ENCODE measurements at regions not wholly inside any gene's neighbourhood (a gene's known extent, or its start where the extent isn't known, plus 50 kb on each side); places are given as distances from the start of the nearest gene placed in this dataset.

DNA sequence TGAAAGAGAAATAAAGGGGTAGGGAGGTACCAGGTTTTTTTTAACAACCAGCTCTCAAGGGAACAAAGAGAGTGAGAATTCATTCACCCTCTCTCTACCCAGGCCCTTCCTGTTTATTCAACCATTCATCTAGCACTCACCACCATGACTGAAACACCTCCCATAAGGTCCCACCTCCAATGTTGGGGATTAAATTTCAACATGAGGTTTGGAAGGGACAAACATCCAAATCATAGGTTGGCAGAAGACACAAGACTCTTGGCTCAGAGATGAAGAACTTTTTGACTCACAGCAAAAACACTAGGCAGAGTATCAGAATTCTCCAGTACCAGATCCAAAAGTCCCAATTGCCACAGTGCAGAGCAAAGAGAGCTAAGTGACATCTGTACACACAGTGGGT lies 186.3 kb downstream of the EDN1 start:
- H3K9me3 Mint-ChIP-seq: no peaks in the 10 kb centered on the region

DNA sequence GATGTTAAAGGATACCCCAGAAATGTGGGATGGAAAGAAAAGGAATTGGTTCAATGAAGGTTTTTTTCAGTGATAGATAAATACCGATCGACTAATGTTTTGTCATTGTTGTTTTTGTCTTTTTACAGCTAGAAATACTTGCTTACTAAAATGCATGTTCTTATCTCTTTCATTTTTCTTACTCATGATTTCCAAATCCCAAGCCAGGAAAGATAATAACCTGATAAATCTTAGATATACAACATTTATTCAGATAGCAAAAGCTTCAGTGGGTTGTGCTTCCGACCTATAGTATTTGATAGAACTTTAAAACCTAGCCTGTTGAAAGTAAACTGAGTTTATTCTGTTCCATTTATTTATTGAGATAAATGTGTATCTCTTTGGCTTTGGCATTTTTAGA lies 187.5 kb downstream of the EDN1 start:
- H3K27ac Mint-ChIP-seq: no peak overlapping the region
- H3K27me3 ChIP-seq (ENCODE audit: control insufficient read depth, insufficient read depth, low read length, poor library complexity, severe bottlenecking): no peaks in the 10 kb centered on the region
- H3K9me3 ChIP-seq (ENCODE audit: control insufficient read depth, low read length): no peaks in the 10 kb centered on the region
- H3K9ac ChIP-seq (ENCODE audit: extremely low read depth, low read length, poor library complexity, severe bottlenecking): no peak overlapping the region
- peaks cover 3% of the 10 kb centered on the region for H3K4me1 Mint-ChIP-seq
- TF ChIP-seq, protein P1, sequence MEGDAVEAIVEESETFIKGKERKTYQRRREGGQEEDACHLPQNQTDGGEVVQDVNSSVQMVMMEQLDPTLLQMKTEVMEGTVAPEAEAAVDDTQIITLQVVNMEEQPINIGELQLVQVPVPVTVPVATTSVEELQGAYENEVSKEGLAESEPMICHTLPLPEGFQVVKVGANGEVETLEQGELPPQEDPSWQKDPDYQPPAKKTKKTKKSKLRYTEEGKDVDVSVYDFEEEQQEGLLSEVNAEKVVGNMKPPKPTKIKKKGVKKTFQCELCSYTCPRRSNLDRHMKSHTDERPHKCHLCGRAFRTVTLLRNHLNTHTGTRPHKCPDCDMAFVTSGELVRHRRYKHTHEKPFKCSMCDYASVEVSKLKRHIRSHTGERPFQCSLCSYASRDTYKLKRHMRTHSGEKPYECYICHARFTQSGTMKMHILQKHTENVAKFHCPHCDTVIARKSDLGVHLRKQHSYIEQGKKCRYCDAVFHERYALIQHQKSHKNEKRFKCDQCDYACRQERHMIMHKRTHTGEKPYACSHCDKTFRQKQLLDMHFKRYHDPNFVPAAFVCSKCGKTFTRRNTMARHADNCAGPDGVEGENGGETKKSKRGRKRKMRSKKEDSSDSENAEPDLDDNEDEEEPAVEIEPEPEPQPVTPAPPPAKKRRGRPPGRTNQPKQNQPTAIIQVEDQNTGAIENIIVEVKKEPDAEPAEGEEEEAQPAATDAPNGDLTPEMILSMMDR (conservative IDR thresholded peaks at IDR 0.05): no peak
- H3K27ac ChIP-seq (ENCODE audit: low read depth, low read length): no peak overlapping the region
- H3K36me3 Mint-ChIP-seq (ENCODE audit: low read depth): no peaks in the 10 kb centered on the region
- no peaks in the 10 kb centered on the region for H3K4me1 ChIP-seq (ENCODE audit: control insufficient read depth, insufficient read depth, low read length)
- H3K9me3 Mint-ChIP-seq: no peaks in the 10 kb centered on the region
- no peaks in the 10 kb centered on the region for H3K36me3 ChIP-seq (ENCODE audit: control insufficient read depth, insufficient read depth, low read length)
- H3K4me3 Mint-ChIP-seq: no peak overlapping the region
- WGBS, 2 experiments (ENCODE audit: insufficient coverage in 1 of 2, insufficient read length in 1 of 2): 85 to 100% methylated on average over 1 to 3 of the region's 3 CpGs
- no peak for DNase-seq
- H3K4me3 ChIP-seq (ENCODE audit: low read length): no peak overlapping the region
- H3K27me3 Mint-ChIP-seq (ENCODE audit: insufficient read depth): no peaks in the 10 kb centered on the region

More for the DNA sequence above, 186.3 kb downstream of the EDN1 start:
- Histone ChIP-seq H3K4me1 (ENCODE audit: control insufficient read depth, insufficient read depth, low read length) (no peaks in the 10 kb centered on the region), H3K9me3 (ENCODE audit: control insufficient read depth, low read length) (no peaks in the 10 kb centered on the region), H3K27ac (ENCODE audit: low read depth, low read length) (no peak overlapping the region), H3K4me3 (ENCODE audit: low read length) (no peak overlapping the region), H3K9ac (ENCODE audit: extremely low read depth, low read length, poor library complexity, severe bottlenecking) (no peak overlapping the region), H3K27me3 (ENCODE audit: control insufficient read depth, insufficient read depth, low read length, poor library complexity, severe bottlenecking) (no peaks in the 10 kb centered on the region), H3K36me3 (ENCODE audit: control insufficient read depth, insufficient read depth, low read length) (no peaks in the 10 kb centered on the region)
- Mint-ChIP-seq H3K27ac (no peak overlapping the region), H3K36me3 (ENCODE audit: low read depth) (no peaks in the 10 kb centered on the region), H3K4me3 (no peak overlapping the region), H3K27me3 (ENCODE audit: insufficient read depth) (no peaks in the 10 kb centered on the region), H3K4me1 (peaks cover 3% of the 10 kb centered on the region)
- TF ChIP-seq, protein P1 (conservative IDR thresholded peaks at IDR 0.05): no peak
- no peak for DNase-seq

DNA sequence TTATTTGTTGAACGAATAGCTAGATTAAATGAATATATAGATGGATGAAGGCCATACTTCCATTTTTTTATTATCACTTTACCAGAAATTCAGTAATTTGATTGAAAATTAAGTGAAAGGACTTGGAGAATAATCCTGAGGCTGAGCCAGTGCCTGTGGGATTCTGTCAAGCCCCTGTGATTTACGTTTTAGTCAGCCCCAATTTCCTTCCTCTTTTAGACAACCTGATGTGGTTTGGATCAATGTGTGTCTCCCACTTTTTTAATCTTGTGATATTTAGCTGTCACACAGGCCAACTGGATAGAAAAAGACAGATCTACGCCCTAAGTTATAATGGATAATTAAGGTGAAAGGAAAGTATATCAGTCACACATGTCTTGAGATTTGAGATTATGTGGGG lies 188.8 kb downstream of the EDN1 start:
- TF ChIP-seq, protein P1 (conservative IDR thresholded peaks at IDR 0.05): no peak
- H3K27me3 ChIP-seq (ENCODE audit: control insufficient read depth, insufficient read depth, low read length, poor library complexity, severe bottlenecking): peaks cover 5% of the 10 kb centered on the region
- Mint-ChIP-seq H3K27ac (no peak overlapping the region), H3K9me3 (no peaks in the 10 kb centered on the region), H3K36me3 (ENCODE audit: low read depth) (no peaks in the 10 kb centered on the region), H3K27me3 (ENCODE audit: insufficient read depth) (no peaks in the 10 kb centered on the region), H3K4me3 (no peak overlapping the region), H3K4me1 (no peaks in the 10 kb centered on the region)
- no peak for DNase-seq
- no peak overlapping the region for H3K9ac ChIP-seq (ENCODE audit: extremely low read depth, low read length, poor library complexity, severe bottlenecking)
- WGBS, 2 experiments (ENCODE audit: insufficient coverage in 1 of 2, insufficient read length in 1 of 2): 92% methylated on average over 3 of the region's 3 CpGs; no CpG with 5 or more reads in 1 of the 2 experiments
- H3K4me3 ChIP-seq (ENCODE audit: low read length): no peak overlapping the region
- H3K9me3 ChIP-seq (ENCODE audit: control insufficient read depth, low read length): no peaks in the 10 kb centered on the region
- H3K4me1 ChIP-seq (ENCODE audit: control insufficient read depth, insufficient read depth, low read length): no peaks in the 10 kb centered on the region
- no peaks in the 10 kb centered on the region for H3K36me3 ChIP-seq (ENCODE audit: control insufficient read depth, insufficient read depth, low read length)
- no peak overlapping the region for H3K27ac ChIP-seq (ENCODE audit: low read depth, low read length)
